K562 (cell line): ENCODE measurements at regions not wholly inside any gene's neighbourhood (a gene's known extent, or its start where the extent isn't known, plus 50 kb on each side); places are given as distances from the start of the nearest gene placed in this dataset.

Experiments used
- ATAC-seq: fragments of 200-7000 bp; cut with Tn5 transposase; 3 replicates; pipeline ENCODE4 v1.9.1; 2020; ENCODE audit warnings: moderate library complexity
- BruUV-seq: library from RNA; stranded (reverse); fragments of 400-500 nt; replicated peaks from 2 replicates; lab custom pipeline; 2021; lab: Mats Ljungman, UMichigan
- CTCF ChIA-PET: fragments of 300-600 bp; formaldehyde crosslinking; extraction: SDS; loops from one replicate; lab custom pipeline; 2021; ENCODE audit warnings: low intra/inter-chr PET ratio; lab: Yijun Ruan, JAX
- POLR2A ChIA-PET: fragments of 300-600, 350-650 bp; sonication (Branson Sonifier 250); formaldehyde crosslinking; extraction: SDS; loops from one replicate; lab custom pipeline; 2021; ENCODE audit warnings: antibody characterized with exemption, inconsistent platforms; lab: Yijun Ruan, JAX
- DNase-seq, 4 experiments: peaks; one replicate each; pipeline versions ENCODE4 v3.0.0 to v3.0.0-alpha.2; 2011 to 2018; ENCODE audit warnings: low spot score in 3 of 4, mixed read lengths in 3 of 4; ENCODE audit errors: extremely low read depth in 1 of 4
- FAIRE-seq: peaks from 2 replicates; lab custom pipeline; 2011; peaks lifted over from hg19 to GRCh38; lab: Jason Lieb, UNC
- H2AFZ ChIP-seq: 2 replicates; pipeline ENCODE4 v1.6.0; 2011; ENCODE audit warnings: low read depth, low read length, control low read depth, inconsistent platforms
- H3K27ac ChIP-seq: fragments of 200-600 bp; 3 replicates; pipeline ENCODE4 v1.8.0; 2011; ENCODE audit warnings: low read depth, mild to moderate bottlenecking, control low read depth, inconsistent platforms, low read length, moderate library complexity, mixed read lengths; ENCODE audit errors: extremely low read depth
- H3K27me3 ChIP-seq, 2 experiments: fragments of 300-600 bp in 1 of 2; 2 replicates in 1 of 2; 3 replicates in 1 of 2; pipeline versions ENCODE4 v1.6.0 to v1.8.0; 2011; ENCODE audit warnings: inconsistent platforms in 2 of 2, low read length in 2 of 2, mild to moderate bottlenecking in 1 of 2, mixed read lengths in 1 of 2, moderate library complexity in 1 of 2; ENCODE audit not compliant: control insufficient read depth in 2 of 2, insufficient read depth in 2 of 2
- H3K36me3 ChIP-seq: fragments of 300-600 bp; 3 replicates; pipeline ENCODE4 v1.8.0; 2011; ENCODE audit warnings: mild to moderate bottlenecking, low read length, inconsistent platforms; ENCODE audit not compliant: control insufficient read depth, insufficient read depth
- H3K4me1 ChIP-seq, 2 experiments: fragments of 200-600 bp in 1 of 2; replicated peaks in 1 of 2; 2 replicates in 1 of 2; 3 replicates in 1 of 2; pipeline versions ENCODE4 v1.5.1 to v1.8.0; 2011; ENCODE audit warnings: inconsistent platforms in 2 of 2, low read length in 2 of 2, mild to moderate bottlenecking in 1 of 2, mixed read lengths in 1 of 2, moderate library complexity in 1 of 2; ENCODE audit not compliant: control insufficient read depth in 2 of 2, insufficient read depth in 2 of 2
- H3K4me2 ChIP-seq: 2 replicates; pipeline ENCODE4 v1.6.1; 2011; ENCODE audit warnings: low read length, control low read depth, inconsistent platforms, mixed read lengths; ENCODE audit not compliant: insufficient read depth
- H3K4me3 ChIP-seq: fragments of 200-600 bp; sonication (generic), shearing (Covaris generic); 2 replicates; pipeline ENCODE4 v1.5.1; 2016; ENCODE audit warnings: control low read depth, inconsistent platforms
- H3K79me2 ChIP-seq: fragments of 200-600 bp; 3 replicates; pipeline ENCODE4 v1.8.0; 2011; ENCODE audit warnings: low read length, inconsistent platforms; ENCODE audit not compliant: control insufficient read depth, insufficient read depth
- H3K9ac ChIP-seq, 2 experiments: 2 replicates each; pipeline versions ENCODE4 v1.6.0 to v1.6.1; 2011; ENCODE audit warnings: low read depth in 2 of 2, low read length in 2 of 2, control low read depth in 1 of 2, inconsistent platforms in 1 of 2, mild to moderate bottlenecking in 1 of 2, mixed read lengths in 1 of 2; ENCODE audit not compliant: insufficient read depth in 1 of 2
- H3K9me1 ChIP-seq: one replicate; pipeline ENCODE4 v1.6.0; 2011; ENCODE audit warnings: inconsistent platforms, mild to moderate bottlenecking, low read length, moderate library complexity; ENCODE audit not compliant: control insufficient read depth, insufficient read depth
- H3K9me3 ChIP-seq: replicated peaks from 2 replicates; pipeline ENCODE4 v1.5.1; 2011; ENCODE audit warnings: low read depth, low read length, inconsistent platforms; ENCODE audit not compliant: control insufficient read depth, insufficient read depth
- H4K20me1 ChIP-seq: replicated peaks from 2 replicates; pipeline ENCODE4 v1.6.1; 2011; ENCODE audit warnings: low read length, inconsistent platforms, mixed read lengths; ENCODE audit not compliant: control insufficient read depth, insufficient read depth
- COPS2 ChIP-seq: fragments of 450-650 bp; conservative IDR thresholded peaks from 2 replicates; pipeline ENCODE4 v1.6.1; 2016; ENCODE audit warnings: mild to moderate bottlenecking, moderate library complexity
- ETV1 ChIP-seq: fragments of 450-650 bp; conservative IDR thresholded peaks from 2 replicates; pipeline ENCODE4 v1.6.1; 2016; ENCODE audit warnings: missing genetic modification characterization, control low read depth, low read depth, missing compliant biosample characterization
- RBM39 ChIP-seq: fragments of 200-400 bp; formaldehyde crosslinking; optimal IDR thresholded peaks from 2 replicates; pipeline ENCODE3; 2018; ENCODE audit warnings: low read depth, low read length
- SIN3B ChIP-seq: fragments of 450-650 bp; IDR thresholded peaks from 2 replicates; pipeline ENCODE4 v1.6.1; 2017; ENCODE audit warnings: low read depth, mild to moderate bottlenecking, moderate library complexity
- in situ Hi-C: fragments of 300-500 bp; cut with MboI; formaldehyde crosslinking; loops from 4 replicates; pipeline ENCODE4 v1.15.0; 2018; ENCODE audit warnings: inconsistent platforms, mixed read lengths
- intact Hi-C: fragments of 100-400 bp; cut with micrococcal nuclease; formaldehyde crosslinking; loops from 2 replicates; pipeline ENCODE4 v1.14.2; 2022
- TF ChIP-seq, protein P1 (sequence below), 2 experiments: fragments of 450-650 bp in 1 of 2; sonication (generic) in 1 of 2; formaldehyde crosslinking in 1 of 2; IDR thresholded peaks; 2 replicates each; pipeline versions ENCODE4 v1.7.1 to v1.9.0; 2016 to 2022; ENCODE audit warnings: inconsistent platforms in 1 of 2, mild to moderate bottlenecking in 1 of 2, missing genetic modification reagents in 1 of 2
- TF ChIP-seq, protein P2 (sequence below): fragments of 450-650 bp; formaldehyde crosslinking; IDR thresholded peaks from 2 replicates; pipeline ENCODE4 v1.4.0; 2022; ENCODE audit warnings: mild to moderate bottlenecking, moderate library complexity
- TF ChIP-seq, protein P3 (sequence below): fragments of 250-450 bp; sonication (Bioruptor Pico); IDR thresholded peaks from 2 replicates; pipeline ENCODE4 v1.8.0; 2021; ENCODE audit warnings: borderline replicate concordance, mild to moderate bottlenecking, moderate library complexity; ENCODE audit not compliant: poor library complexity, severe bottlenecking

DNA sequence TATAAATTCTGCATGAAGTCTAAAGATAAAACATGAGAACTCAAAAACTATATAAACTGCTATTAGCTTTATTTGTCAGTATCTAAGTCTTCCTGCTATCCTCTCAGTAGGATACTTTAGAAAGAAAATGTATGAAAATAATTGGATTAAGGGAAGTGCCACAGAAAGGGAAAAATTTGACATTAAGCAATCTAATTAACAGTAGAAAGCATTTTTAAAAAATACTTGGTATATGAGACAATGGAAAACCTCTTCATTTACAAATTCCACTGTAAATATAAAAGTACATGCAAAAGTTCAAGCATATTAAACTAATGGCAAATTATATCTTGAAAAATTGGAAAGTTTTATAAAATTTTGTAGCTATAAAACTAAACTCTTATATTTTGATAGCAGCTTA lies 518.6 kb upstream of the NUDT12 start:
- Histone ChIP-seq H3K9me1 (no peaks in the 10 kb centered on the region), H3K9me3 (no peaks in the 10 kb centered on the region), H3K36me3 (peaks cover 14% of the 10 kb centered on the region), H3K27me3 (no peaks in the 10 kb centered on the region), H3K9ac (peak overlapping the region in 1 of 2 experiments; percentile 92; a peak in 2 of 4 replicates), H3K79me2 (peaks cover 27% of the 10 kb centered on the region), H2AFZ (no peak overlapping the region), H3K4me1 (no peaks in the 10 kb centered on the region; a peak in 2 of 5 replicates), H3K4me3 (peak overlapping the region; percentile 46), H4K20me1 (no peaks in the 10 kb centered on the region), H3K4me2 (peak overlapping the region; percentile 70; the same call in 1 of the 2 replicates), H3K27ac (peak overlapping the region; percentile 29; the same call in 2 of the 3 replicates)
- intact Hi-C loops, result loop anchor here (10.0 kb wide), 2 partner anchors 496 to 956 kb away; partner anchors contain the start of genes GIN1 and PPIP5K2
- BruUV-seq, result no TSS peak
- FAIRE-seq (no peak), DNase-seq (no peak), ATAC-seq (no peak; the same call in 2 of the 3 replicates)
- ChIA-PET CTCF (no interaction called here), POLR2A (no interaction called here)
- in situ Hi-C loops, result no loop called here
- TF ChIP-seq, protein P1, sequence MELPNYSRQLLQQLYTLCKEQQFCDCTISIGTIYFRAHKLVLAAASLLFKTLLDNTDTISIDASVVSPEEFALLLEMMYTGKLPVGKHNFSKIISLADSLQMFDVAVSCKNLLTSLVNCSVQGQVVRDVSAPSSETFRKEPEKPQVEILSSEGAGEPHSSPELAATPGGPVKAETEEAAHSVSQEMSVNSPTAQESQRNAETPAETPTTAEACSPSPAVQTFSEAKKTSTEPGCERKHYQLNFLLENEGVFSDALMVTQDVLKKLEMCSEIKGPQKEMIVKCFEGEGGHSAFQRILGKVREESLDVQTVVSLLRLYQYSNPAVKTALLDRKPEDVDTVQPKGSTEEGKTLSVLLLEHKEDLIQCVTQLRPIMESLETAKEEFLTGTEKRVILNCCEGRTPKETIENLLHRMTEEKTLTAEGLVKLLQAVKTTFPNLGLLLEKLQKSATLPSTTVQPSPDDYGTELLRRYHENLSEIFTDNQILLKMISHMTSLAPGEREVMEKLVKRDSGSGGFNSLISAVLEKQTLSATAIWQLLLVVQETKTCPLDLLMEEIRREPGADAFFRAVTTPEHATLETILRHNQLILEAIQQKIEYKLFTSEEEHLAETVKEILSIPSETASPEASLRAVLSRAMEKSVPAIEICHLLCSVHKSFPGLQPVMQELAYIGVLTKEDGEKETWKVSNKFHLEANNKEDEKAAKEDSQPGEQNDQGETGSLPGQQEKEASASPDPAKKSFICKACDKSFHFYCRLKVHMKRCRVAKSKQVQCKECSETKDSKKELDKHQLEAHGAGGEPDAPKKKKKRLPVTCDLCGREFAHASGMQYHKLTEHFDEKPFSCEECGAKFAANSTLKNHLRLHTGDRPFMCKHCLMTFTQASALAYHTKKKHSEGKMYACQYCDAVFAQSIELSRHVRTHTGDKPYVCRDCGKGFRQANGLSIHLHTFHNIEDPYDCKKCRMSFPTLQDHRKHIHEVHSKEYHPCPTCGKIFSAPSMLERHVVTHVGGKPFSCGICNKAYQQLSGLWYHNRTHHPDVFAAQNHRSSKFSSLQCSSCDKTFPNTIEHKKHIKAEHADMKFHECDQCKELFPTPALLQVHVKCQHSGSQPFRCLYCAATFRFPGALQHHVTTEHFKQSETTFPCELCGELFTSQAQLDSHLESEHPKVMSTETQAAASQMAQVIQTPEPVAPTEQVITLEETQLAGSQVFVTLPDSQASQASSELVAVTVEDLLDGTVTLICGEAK (IDR thresholded peaks at IDR 0.05), result no peak
- TF ChIP-seq, protein P1 (CRISPR knock-in tag; IDR thresholded peaks at IDR 0.05), result no peak
- no peak for TF ChIP-seq SIN3B
- TF ChIP-seq, protein P2, sequence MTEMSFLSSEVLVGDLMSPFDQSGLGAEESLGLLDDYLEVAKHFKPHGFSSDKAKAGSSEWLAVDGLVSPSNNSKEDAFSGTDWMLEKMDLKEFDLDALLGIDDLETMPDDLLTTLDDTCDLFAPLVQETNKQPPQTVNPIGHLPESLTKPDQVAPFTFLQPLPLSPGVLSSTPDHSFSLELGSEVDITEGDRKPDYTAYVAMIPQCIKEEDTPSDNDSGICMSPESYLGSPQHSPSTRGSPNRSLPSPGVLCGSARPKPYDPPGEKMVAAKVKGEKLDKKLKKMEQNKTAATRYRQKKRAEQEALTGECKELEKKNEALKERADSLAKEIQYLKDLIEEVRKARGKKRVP, result no peak
- TF ChIP-seq COPS2, result no peak
- TF ChIP-seq, protein P3, sequence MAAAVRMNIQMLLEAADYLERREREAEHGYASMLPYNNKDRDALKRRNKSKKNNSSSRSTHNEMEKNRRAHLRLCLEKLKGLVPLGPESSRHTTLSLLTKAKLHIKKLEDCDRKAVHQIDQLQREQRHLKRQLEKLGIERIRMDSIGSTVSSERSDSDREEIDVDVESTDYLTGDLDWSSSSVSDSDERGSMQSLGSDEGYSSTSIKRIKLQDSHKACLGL, result no peak
- TF ChIP-seq RBM39, result no peak
- no peak for TF ChIP-seq ETV1 (tag)
